HG03103 (cell line): ENCODE measurements at regions not wholly inside any gene's neighbourhood (a gene's known extent, or its start where the extent isn't known, plus 50 kb on each side); places are given as distances from the start of the nearest gene placed in this dataset.

Source experiments
- ATAC-seq: cut with Tn5 transposase; IDR thresholded peaks from one replicate; pipeline ENCODE4 v1.9.1; 2021; ENCODE audit warnings: low read depth; ENCODE audit not compliant: unreplicated experiment

GRCh38 chr2:199136242-199136641, 321.5 kb downstream of the SATB2 start:
- no peak for ATAC-seq

GRCh38 chr2:199131876-199132275, 325.9 kb downstream of the SATB2 start:
- ATAC-seq: no peak

GRCh38 chr2:199131136-199131655, 326.5 kb downstream of the SATB2 start:
- no peak for ATAC-seq

DNA sequence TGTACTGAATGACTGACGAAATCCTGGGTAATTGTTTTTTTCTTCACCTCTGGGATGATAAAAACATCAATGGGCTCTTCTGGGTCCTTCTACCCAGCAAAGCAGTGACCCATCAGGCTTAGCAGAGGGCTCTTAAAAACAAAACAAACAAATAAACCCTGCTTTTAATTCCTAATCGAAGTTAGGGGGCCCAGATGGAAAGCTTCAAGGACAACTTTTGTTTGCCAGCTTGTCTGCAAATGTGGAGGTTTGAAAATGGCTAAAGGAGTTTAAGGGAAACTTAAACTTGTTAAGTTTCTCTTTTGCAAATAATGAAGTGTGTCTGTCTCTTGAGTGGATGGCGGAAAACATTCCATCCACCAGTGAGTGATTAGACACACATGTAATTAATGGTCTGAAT, 327.2 kb downstream of the SATB2 start:
- ATAC-seq: no peak

- ATAC-seq: no peak
These were observed 329.1 kb downstream of the SATB2 start for GRCh38 chr2:199128476-199129229.

- no peak for ATAC-seq
These were observed 337.9 kb downstream of the SATB2 start for GRCh38 chr2:199119796-199120195.

DNA sequence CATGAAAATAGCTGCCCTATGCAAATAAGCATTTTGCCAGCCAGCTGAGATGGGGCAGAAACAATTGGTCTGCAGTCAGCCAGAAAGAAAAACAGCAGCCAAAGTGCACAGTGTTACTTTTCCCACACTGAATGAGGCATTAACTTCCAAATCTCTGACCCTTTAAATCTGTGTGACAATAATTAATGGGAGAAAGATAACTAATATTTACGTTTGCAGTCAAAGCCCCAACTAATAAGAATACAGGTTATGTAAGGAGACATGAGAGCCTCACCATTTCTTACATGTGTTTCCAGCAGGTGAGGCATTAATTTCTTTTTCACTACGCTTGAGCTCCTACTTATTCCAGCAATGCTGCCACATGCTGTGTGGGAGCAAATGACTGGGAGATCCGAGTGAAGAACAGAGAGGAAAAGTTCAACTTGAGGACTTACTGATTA, 339.0 kb downstream of the SATB2 start:
- ATAC-seq: no peak

DNA sequence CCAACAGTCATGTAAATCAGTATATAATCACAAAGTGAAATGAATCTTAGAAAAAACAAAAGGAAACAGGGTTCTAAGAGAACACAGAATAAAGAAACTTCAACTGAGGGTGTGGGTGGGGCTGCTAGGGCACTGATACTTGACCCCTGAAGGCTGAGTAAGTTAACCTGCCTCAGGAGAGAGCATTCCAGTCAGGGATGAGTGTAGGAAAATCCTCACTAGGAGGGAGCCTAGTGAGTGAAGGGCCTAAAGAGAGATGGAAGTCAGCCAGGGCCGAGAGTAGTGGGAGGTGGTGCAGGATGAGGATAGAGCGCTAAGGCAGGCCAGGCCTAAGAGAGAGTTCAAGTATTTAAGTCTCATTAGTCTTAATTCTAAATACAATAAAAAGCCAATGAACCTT, 342.6 kb downstream of the SATB2 start:
- ATAC-seq: no peak

- ATAC-seq: no peak
These were observed 344.6 kb downstream of the SATB2 start for GRCh38 chr2:199113111-199113510.

GRCh38 chr2:199111458-199111857, 346.3 kb downstream of the SATB2 start:
- no peak for ATAC-seq

DNA sequence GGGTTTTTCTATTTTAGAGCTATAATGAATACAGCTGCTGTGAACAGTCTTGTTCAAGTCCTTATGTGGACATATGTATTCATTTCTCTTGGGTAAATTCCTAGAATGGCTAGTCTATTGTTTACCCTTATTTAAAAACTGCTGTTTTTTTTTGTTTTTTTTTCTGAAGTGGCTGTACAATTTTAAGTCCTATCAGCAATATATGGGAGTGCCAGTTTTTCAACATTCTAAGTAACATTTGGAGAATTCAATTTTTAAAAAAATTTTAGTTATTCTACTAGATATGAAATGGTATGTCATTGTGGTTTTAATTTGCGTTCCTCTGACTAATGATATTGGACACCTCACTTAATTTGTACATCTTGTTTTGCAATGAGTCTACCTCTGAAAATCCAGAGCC, 349.7 kb downstream of the SATB2 start:
- no peak for ATAC-seq

GRCh38 chr2:199105826-199106225, 351.9 kb downstream of the SATB2 start:
- ATAC-seq: no peak

DNA sequence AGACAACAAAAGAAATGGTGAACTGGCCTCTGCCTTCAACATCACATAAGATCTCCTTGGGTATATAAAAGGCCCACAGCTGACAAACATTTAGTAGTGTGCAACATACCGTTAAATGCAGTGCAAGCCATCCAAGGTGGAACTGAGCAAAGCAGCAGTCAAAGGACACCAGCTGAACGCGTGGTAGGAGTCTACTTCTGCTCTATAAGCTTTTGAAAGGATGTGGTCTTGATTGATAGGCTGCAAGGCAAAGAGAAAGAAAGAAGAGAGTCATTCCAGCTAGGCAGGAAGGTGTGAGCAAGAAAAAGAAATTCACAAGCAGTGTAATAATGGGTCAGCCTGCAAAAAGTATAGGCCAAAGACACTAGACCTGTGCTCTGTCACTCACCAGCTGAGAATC, 356.3 kb downstream of the SATB2 start:
- no peak for ATAC-seq

- ATAC-seq: no peak
These were observed 357.2 kb downstream of the SATB2 start for GRCh38 chr2:199100326-199101110.

- no peak for ATAC-seq
These were observed 365.3 kb downstream of the SATB2 start for GRCh38 chr2:199092419-199092818.

DNA sequence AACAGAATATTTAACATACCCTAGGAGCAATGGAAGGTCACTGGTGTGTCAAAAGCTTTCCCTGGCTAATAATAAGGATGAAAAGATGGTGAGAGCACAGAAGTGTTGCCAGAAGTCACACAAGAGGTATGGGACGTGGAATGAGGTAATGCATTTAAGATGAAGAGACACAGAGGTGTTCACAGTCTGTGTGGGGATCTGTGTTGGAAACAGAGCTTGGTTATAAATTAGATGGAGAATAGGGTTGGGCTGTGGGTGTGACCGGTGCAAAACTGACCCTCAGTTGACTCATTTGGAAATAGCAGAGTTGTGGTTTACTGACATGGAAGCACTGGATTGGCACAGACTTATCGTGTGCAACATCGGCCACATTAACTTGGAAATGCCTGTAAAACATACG, 372.5 kb downstream of the SATB2 start:
- ATAC-seq: no peak

GRCh38 chr2:199070322-199070949, 387.3 kb downstream of the SATB2 start:
- ATAC-seq: no peak

DNA sequence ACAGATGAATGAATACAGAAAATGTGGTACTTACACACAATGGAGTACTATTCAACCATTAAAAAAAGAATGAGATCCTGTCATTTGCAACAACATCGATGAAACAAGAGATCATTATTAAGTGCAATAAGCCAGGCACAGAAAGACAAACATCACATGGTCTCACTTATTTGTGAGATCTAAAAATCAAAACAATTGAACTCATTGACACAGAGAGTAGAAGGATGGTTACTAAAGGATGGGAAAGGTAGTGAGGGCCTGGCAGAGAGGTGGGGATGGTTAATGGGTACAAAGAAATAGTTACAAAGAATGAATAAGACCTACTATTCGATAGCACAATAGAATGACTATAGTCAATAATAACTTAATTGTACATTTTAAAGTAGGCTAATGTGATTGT, 393.5 kb downstream of the SATB2 start:
- no peak for ATAC-seq

DNA sequence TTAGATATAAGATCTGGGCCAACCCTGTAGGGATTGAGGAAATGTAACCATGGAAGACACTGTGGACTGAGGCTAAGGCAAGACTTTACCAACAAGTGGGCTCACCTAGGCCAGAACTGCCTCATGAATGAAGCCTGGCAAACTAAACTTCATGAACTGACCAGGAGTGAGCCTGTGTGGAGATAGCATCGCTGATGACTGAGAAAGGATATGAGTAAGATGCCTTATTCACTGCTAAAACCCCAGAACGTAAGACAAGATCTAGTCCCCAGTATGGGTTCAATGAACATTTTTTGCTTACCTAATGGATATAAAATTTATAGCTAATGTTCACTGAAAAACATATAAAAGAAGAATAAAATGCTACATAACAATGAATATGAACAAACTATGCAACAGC, 399.8 kb downstream of the SATB2 start:
- ATAC-seq: no peak

DNA sequence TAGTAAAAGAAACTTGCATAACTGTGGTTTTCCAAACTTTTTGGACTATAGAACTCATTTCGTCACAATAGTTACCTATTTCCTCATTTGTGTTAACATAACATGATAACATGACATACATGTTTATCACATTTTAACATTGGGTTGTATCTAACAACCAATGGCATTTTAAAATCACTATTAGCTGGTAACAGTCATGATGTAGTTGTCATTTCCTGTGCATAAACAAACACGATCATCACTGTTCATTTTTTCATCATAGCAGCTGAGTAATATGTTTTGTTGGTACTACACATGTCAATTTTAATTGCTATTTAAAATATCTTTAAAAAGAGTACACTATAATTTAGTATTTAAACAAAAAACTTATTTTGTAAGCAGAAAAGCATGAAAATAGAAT, 402.4 kb downstream of the SATB2 start:
- ATAC-seq: no peak

- no peak for ATAC-seq
These were observed 414.9 kb downstream of the SATB2 start for GRCh38 chr2:199042660-199043379.
